Esophagus muscularis mucosa (tissue), 4 donors: ENCODE measurements at regions not wholly inside any gene's neighbourhood (a gene's known extent, or its start where the extent isn't known, plus 50 kb on each side); places are given as distances from the start of the nearest gene placed in this dataset.

Experiments
- DNase-seq: peaks from one replicate; pipeline ENCODE4 v3.0.0-alpha.2; 2017; ENCODE audit errors: extremely low spot score
- H3K27ac ChIP-seq, 4 donors: fragments of 200-600 bp; sonication (generic); replicated peaks in 1 of 4; 1 replicate in 3 of 4; 2 replicates in 1 of 4; pipeline ENCODE4 v1.5.1; 2016 to 2019; ENCODE audit warnings: mild to moderate bottlenecking in 1 of 4
- H3K27me3 ChIP-seq, 4 donors: fragments of 200-600 bp; sonication (generic); one replicate each; pipeline versions ENCODE4 v1.5.1 to v1.6.0; 2016 to 2019
- H3K36me3 ChIP-seq, 4 donors: fragments of 200-600 bp; sonication (generic); one replicate each; pipeline ENCODE4 v1.5.1; 2016 to 2019
- H3K4me1 ChIP-seq, 4 donors: fragments of 200-600 bp; sonication (generic); one replicate each; pipeline ENCODE4 v1.5.1; 2016 to 2019
- H3K4me3 ChIP-seq, 4 donors: fragments of 200-600 bp; sonication (generic); 1 replicate in 2 of 4; 2 replicates in 2 of 4; pipeline ENCODE4 v1.5.1; 2016 to 2019; ENCODE audit warnings: mild to moderate bottlenecking in 4 of 4, moderate library complexity in 1 of 4
- H3K9me3 ChIP-seq, 4 donors: fragments of 200-600 bp; sonication (generic); 1 replicate in 3 of 4; 2 replicates in 1 of 4; pipeline ENCODE4 v1.5.1; 2016 to 2019
- EP300 ChIP-seq: sonication (generic); formaldehyde crosslinking; IDR thresholded peaks from one replicate; pipeline ENCODE4 v1.6.1; 2017; ENCODE audit warnings: antibody characterized with exemption
- POLR2A ChIP-seq: fragments of 450-650 bp; IDR thresholded peaks from one replicate; pipeline ENCODE4 v1.6.1; 2017; ENCODE audit warnings: antibody characterized with exemption, moderate library complexity, mild to moderate bottlenecking, low read depth
- POLR2AphosphoS5 ChIP-seq, 2 donors: sonication (generic); formaldehyde crosslinking; IDR thresholded peaks; one replicate each; pipeline ENCODE4 v1.6.1; 2017; ENCODE audit warnings: antibody characterized with exemption in 2 of 2
- WGBS: methylation state at CpG from one replicate; pipeline ENCODE4 v1.1.5; 2018; 5-methylcytosine and 5-hydroxymethylcytosine counted together
- intact Hi-C: fragments of 100-400 bp; cut with DNase I; formaldehyde crosslinking; loops from one replicate; pipeline ENCODE4 v1.15.1; 2023
- TF ChIP-seq, protein P1 (sequence below), 3 experiments: fragments of 200-600 bp in 2 of 3; fragments of 450-650 bp in 1 of 3; sonication (generic) in 2 of 3; IDR thresholded peaks; one replicate each; pipeline ENCODE4 v1.5.1; 2017 to 2019; ENCODE audit warnings: antibody characterized with exemption in 3 of 3, mild to moderate bottlenecking in 2 of 3, moderate library complexity in 1 of 3

GRCh38 chr2:82735336-82735735, 1723.7 kb downstream of the SUCLG1 start:
- no peak for DNase-seq
- 100% methylated on average over 2 of the region's 2 CpGs for WGBS
- Histone ChIP-seq H3K4me1 (no peaks in the 10 kb centered on the region), H3K4me3 (no peak overlapping the region), H3K36me3 (no peaks in the 10 kb centered on the region), H3K27ac (no peak overlapping the region), H3K9me3 (no peaks in the 10 kb centered on the region), H3K27me3 (no peaks in the 10 kb centered on the region)
- intact Hi-C loops = no loop called here
- TF ChIP-seq POLR2AphosphoS5 (IDR thresholded peaks at IDR 0.05) (no peak), EP300 (no peak), POLR2A (no peak)
- TF ChIP-seq, protein P1, sequence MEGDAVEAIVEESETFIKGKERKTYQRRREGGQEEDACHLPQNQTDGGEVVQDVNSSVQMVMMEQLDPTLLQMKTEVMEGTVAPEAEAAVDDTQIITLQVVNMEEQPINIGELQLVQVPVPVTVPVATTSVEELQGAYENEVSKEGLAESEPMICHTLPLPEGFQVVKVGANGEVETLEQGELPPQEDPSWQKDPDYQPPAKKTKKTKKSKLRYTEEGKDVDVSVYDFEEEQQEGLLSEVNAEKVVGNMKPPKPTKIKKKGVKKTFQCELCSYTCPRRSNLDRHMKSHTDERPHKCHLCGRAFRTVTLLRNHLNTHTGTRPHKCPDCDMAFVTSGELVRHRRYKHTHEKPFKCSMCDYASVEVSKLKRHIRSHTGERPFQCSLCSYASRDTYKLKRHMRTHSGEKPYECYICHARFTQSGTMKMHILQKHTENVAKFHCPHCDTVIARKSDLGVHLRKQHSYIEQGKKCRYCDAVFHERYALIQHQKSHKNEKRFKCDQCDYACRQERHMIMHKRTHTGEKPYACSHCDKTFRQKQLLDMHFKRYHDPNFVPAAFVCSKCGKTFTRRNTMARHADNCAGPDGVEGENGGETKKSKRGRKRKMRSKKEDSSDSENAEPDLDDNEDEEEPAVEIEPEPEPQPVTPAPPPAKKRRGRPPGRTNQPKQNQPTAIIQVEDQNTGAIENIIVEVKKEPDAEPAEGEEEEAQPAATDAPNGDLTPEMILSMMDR (IDR thresholded peaks at IDR 0.05) = no peak

- H3K4me3 ChIP-seq = no peak overlapping the region
- WGBS = 79% methylated on average over 4 of the region's 4 CpGs
- H3K9me3 ChIP-seq = no peaks in the 10 kb centered on the region
- no peaks in the 10 kb centered on the region for H3K4me1 ChIP-seq
- H3K27me3 ChIP-seq = no peaks in the 10 kb centered on the region
- TF ChIP-seq POLR2A = no peak
- TF ChIP-seq EP300 = no peak
- TF ChIP-seq POLR2AphosphoS5 (IDR thresholded peaks at IDR 0.05) = no peak
- TF ChIP-seq, protein P1 (IDR thresholded peaks at IDR 0.05) = no peak
- no peaks in the 10 kb centered on the region for H3K36me3 ChIP-seq
- intact Hi-C loops = no loop called here
- no peak overlapping the region for H3K27ac ChIP-seq
- no peak for DNase-seq
These were observed 1727.3 kb downstream of the SUCLG1 start for GRCh38 chr2:82731824-82732223.

GRCh38 chr2:82730811-82731210, 1728.3 kb downstream of the SUCLG1 start:
- intact Hi-C loops = no loop called here
- Histone ChIP-seq H3K27me3 (no peaks in the 10 kb centered on the region), H3K4me1 (no peaks in the 10 kb centered on the region), H3K9me3 (no peaks in the 10 kb centered on the region), H3K27ac (no peak overlapping the region), H3K4me3 (no peak overlapping the region), H3K36me3 (no peaks in the 10 kb centered on the region)
- no peak for DNase-seq
- TF ChIP-seq POLR2A (no peak), POLR2AphosphoS5 (IDR thresholded peaks at IDR 0.05) (no peak), EP300 (no peak)
- TF ChIP-seq, protein P1 (IDR thresholded peaks at IDR 0.05) = no peak
- 82% methylated on average over 1 of the region's 1 CpG for WGBS

DNA sequence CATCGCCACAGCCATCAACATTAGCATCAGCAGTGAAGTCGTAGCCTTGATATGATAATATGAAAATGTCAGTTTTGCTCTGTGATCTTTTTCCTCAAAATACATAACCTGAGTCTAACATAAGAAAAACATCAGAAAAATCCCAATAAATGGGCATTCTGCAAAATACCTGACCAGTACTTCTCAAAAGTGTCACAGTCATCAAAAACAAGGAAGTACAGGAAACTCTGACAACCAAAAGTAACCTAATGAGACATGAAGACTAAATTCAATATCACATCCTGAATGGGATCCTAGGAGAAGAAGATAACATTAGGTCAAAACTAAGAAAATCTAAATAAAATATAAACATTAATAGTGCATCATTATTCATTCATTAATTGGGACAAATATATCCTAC, 1731.0 kb downstream of the SUCLG1 start:
- intact Hi-C loops = no loop called here
- no peaks in the 10 kb centered on the region for H3K4me1 ChIP-seq
- no peak overlapping the region for H3K4me3 ChIP-seq
- no peak overlapping the region for H3K27ac ChIP-seq
- 92% methylated on average over 2 of the region's 2 CpGs for WGBS
- no peaks in the 10 kb centered on the region for H3K27me3 ChIP-seq
- no peaks in the 10 kb centered on the region for H3K36me3 ChIP-seq
- no peaks in the 10 kb centered on the region for H3K9me3 ChIP-seq
- no peak for TF ChIP-seq POLR2AphosphoS5 (IDR thresholded peaks at IDR 0.05)
- no peak for TF ChIP-seq EP300
- TF ChIP-seq, protein P1 (IDR thresholded peaks at IDR 0.05) = no peak
- no peak for TF ChIP-seq POLR2A
- no peak for DNase-seq

DNA sequence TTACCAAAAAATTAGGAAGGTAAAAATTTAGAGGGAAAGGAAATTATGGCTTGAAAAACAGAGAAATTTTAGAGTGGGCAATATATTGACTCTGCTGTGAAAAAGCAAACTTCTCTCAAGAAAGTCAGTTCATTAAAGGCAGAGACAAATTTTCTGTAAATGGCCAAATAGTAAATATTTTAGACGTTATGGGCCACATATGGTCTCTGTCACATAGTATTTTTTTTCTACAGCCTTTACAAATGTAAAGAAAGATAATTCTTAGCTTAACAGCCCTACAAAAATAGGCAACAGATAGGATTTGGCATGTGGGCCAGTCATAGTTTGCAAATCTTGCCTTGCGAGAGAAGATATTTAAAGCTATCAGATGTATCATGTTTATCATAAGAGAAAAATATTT, 1750.4 kb downstream of the SUCLG1 start:
- Histone ChIP-seq H3K4me1 (peaks cover 0 to 10% (median 3%) of the 10 kb centered on the region in 4 donors), H3K4me3 (no peak overlapping the region), H3K36me3 (no peaks in the 10 kb centered on the region), H3K9me3 (peaks cover 0 to 5% (median 2%) of the 10 kb centered on the region in 4 donors), H3K27me3 (no peaks in the 10 kb centered on the region), H3K27ac (no peak overlapping the region)
- TF ChIP-seq, protein P1 (IDR thresholded peaks at IDR 0.05) = no peak
- TF ChIP-seq POLR2AphosphoS5 (IDR thresholded peaks at IDR 0.05) (no peak), EP300 (no peak), POLR2A (no peak)
- intact Hi-C loops = no loop called here
- no peak for DNase-seq
- WGBS = 77% methylated on average over 2 of the region's 2 CpGs
